ENCODE measurements at regions not wholly inside any gene's neighbourhood (a gene's known extent, or its start where the extent isn't known, plus 50 kb on each side); places are given as distances from the start of the nearest gene placed in this dataset.

GRCh38 chr1:87853576-87854351 lies 525.1 kb downstream of the LMO4 start:
- no peak overlapping the region for H3K9ac ChIP-seq (ENCODE audit: insufficient read depth, low read length, poor library complexity, severe bottlenecking)
- intact Hi-C loops (cut with micrococcal nuclease): no loop called here
- peak overlapping the region in 1 of 7 donors; percentile 69 for H3K27ac Mint-ChIP-seq
- peaks cover 4% of the 10 kb centered on the region for H3K4me1 Mint-ChIP-seq
- no peak overlapping the region for H2AFZ ChIP-seq (ENCODE audit: insufficient read depth, low read depth, low read length, poor library complexity, severe bottlenecking)
- no peak overlapping the region for H3K4me2 ChIP-seq (replicated peaks; ENCODE audit: extremely low read depth, low read length, poor library complexity, severe bottlenecking)
- no peaks in the 10 kb centered on the region for H3K27me3 ChIP-seq (ENCODE audit: control insufficient read depth in 2 of 2, insufficient read depth in 2 of 2, low read length in 2 of 2)
- DNase-seq: peak in 1 of 3 donors; percentile 4
- no peaks in the 10 kb centered on the region for H3K4me1 ChIP-seq (ENCODE audit: control insufficient read depth in 1 of 2, insufficient read depth in 2 of 2, low read length in 2 of 2)
- H3K9me3 Mint-ChIP-seq: peaks cover 0 to 7% (median 3%) of the 10 kb centered on the region in 7 donors
- no peaks in the 10 kb centered on the region for H3K36me3 ChIP-seq (replicated peaks in 1 of 2; ENCODE audit: control insufficient read depth in 1 of 2, insufficient read depth in 2 of 2, low read length in 2 of 2)
- H3K9me3 ChIP-seq (replicated peaks in 1 of 2; ENCODE audit: control insufficient read depth in 1 of 2, insufficient read depth in 1 of 2, low read length in 2 of 2): no peaks in the 10 kb centered on the region
- peak overlapping the region in 1 of 2 donors; percentile 5 for H3K4me3 Mint-ChIP-seq
- no peaks in the 10 kb centered on the region for H4K20me1 ChIP-seq (ENCODE audit: insufficient read depth, low read length)
- H3K79me2 ChIP-seq (ENCODE audit: insufficient read depth, low read length): no peaks in the 10 kb centered on the region
- no peaks in the 10 kb centered on the region for H3K27me3 Mint-ChIP-seq (ENCODE audit: low read depth in 3 of 3)
- no peaks in the 10 kb centered on the region for H3K36me3 Mint-ChIP-seq
- TF ChIP-seq, protein P1, sequence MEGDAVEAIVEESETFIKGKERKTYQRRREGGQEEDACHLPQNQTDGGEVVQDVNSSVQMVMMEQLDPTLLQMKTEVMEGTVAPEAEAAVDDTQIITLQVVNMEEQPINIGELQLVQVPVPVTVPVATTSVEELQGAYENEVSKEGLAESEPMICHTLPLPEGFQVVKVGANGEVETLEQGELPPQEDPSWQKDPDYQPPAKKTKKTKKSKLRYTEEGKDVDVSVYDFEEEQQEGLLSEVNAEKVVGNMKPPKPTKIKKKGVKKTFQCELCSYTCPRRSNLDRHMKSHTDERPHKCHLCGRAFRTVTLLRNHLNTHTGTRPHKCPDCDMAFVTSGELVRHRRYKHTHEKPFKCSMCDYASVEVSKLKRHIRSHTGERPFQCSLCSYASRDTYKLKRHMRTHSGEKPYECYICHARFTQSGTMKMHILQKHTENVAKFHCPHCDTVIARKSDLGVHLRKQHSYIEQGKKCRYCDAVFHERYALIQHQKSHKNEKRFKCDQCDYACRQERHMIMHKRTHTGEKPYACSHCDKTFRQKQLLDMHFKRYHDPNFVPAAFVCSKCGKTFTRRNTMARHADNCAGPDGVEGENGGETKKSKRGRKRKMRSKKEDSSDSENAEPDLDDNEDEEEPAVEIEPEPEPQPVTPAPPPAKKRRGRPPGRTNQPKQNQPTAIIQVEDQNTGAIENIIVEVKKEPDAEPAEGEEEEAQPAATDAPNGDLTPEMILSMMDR (IDR thresholded peaks at IDR 0.05): no peak
- no peak overlapping the region for H3K4me3 ChIP-seq (replicated peaks in 1 of 3; ENCODE audit: low read depth in 2 of 3, low read length in 3 of 3)
- 21% methylated on average over 3 of the region's 5 CpGs for WGBS (ENCODE audit: insufficient coverage)
- H3K27ac ChIP-seq (ENCODE audit: low read depth in 1 of 2, low read length in 2 of 2): no peak overlapping the region

- Histone ChIP-seq H3K4me2 (replicated peaks; ENCODE audit: extremely low read depth, low read length, poor library complexity, severe bottlenecking) (no peak overlapping the region), H3K36me3 (replicated peaks in 1 of 2; ENCODE audit: control insufficient read depth in 1 of 2, insufficient read depth in 2 of 2, low read length in 2 of 2) (no peaks in the 10 kb centered on the region), H3K27ac (ENCODE audit: low read depth in 1 of 2, low read length in 2 of 2) (no peak overlapping the region), H3K27me3 (ENCODE audit: control insufficient read depth in 2 of 2, insufficient read depth in 2 of 2, low read length in 2 of 2) (no peaks in the 10 kb centered on the region), H2AFZ (ENCODE audit: insufficient read depth, low read depth, low read length, poor library complexity, severe bottlenecking) (no peak overlapping the region), H4K20me1 (ENCODE audit: insufficient read depth, low read length) (no peaks in the 10 kb centered on the region), H3K4me1 (ENCODE audit: control insufficient read depth in 1 of 2, insufficient read depth in 2 of 2, low read length in 2 of 2) (peaks cover 11 to 12% of the 10 kb centered on the region in 2 donors), H3K9me3 (replicated peaks in 1 of 2; ENCODE audit: control insufficient read depth in 1 of 2, insufficient read depth in 1 of 2, low read length in 2 of 2) (peaks cover 3 to 4% of the 10 kb centered on the region in 2 donors), H3K4me3 (replicated peaks in 1 of 3; ENCODE audit: low read depth in 2 of 3, low read length in 3 of 3) (no peak overlapping the region), H3K79me2 (ENCODE audit: insufficient read depth, low read length) (no peaks in the 10 kb centered on the region), H3K9ac (ENCODE audit: insufficient read depth, low read length, poor library complexity, severe bottlenecking) (no peak overlapping the region)
- Mint-ChIP-seq H3K27me3 (ENCODE audit: low read depth in 3 of 3) (no peaks in the 10 kb centered on the region), H3K36me3 (peaks cover 0 to 2% of the 10 kb centered on the region in 2 donors), H3K9me3 (peaks cover 0 to 10% (median 7%) of the 10 kb centered on the region in 7 donors), H3K4me3 (no peak overlapping the region), H3K4me1 (peaks cover 17% of the 10 kb centered on the region), H3K27ac (no peak overlapping the region)
- WGBS (ENCODE audit: insufficient coverage): 100% methylated on average over 1 of the region's 1 CpG
- DNase-seq: no peak
- TF ChIP-seq, protein P1 (IDR thresholded peaks at IDR 0.05): no peak
- intact Hi-C loops (cut with micrococcal nuclease): no loop called here
Observed at GRCh38 chr1:87863317-87863716, 534.6 kb downstream of the LMO4 start.

Data from CD14-positive monocyte (primary cell).